ENCODE measurements at regions not wholly inside any gene's neighbourhood (a gene's known extent, or its start where the extent isn't known, plus 50 kb on each side); places are given as distances from the start of the nearest gene placed in this dataset.
A peak's percentile ranks its signal among the peaks of the same experiment; 100 is the strongest.
"Not testable (repeated sequence)": the region's sequence is repeated elsewhere in the genome, so short reads cannot be mapped to it uniquely, and the experiment has no call there.

DNA sequence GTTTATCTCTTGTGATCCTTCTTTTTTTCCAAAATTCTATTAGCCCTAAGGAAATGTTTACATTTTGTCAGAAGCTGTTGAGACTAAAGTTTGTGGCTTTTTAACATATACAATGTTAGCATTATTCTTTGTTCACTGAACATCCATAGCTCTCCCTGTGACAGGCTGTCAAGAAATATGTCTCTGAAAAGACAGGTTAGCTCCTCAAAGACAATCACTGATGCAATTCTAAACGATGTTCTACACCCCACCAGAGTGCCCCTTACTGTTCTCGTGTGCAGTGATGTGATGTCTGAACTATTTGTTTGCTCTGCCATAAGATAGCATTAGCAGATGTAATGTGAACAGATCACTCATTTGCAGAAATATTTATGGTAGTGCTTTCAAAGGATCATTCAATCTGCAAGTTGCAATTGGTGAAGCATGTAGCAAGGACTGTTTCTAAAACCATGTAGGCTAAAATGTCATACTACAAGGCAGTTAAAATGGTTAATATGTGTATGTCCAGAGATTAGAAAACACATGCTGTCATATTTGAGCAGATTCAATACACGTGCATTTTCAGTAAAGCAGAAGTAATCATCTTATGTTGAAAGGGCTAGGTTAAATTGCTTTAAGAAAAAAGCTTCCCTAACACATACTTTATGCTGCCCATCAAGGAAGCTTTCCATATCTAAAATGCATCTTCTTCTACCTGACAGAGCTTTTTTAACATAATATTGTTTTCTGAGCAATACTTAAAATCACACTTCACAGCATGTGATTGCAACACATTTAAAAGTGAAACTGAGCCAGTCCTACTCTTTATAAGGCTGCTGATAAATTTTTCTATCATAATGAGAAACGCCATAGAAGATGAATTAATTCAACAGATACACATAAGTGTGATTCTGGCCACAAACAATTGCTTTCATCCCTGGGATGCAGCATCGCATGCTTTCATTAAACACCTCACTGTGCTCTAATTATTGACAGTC lies 285.7 kb upstream of the UBE2E3 start:
- no peak for DNase-seq

DNA sequence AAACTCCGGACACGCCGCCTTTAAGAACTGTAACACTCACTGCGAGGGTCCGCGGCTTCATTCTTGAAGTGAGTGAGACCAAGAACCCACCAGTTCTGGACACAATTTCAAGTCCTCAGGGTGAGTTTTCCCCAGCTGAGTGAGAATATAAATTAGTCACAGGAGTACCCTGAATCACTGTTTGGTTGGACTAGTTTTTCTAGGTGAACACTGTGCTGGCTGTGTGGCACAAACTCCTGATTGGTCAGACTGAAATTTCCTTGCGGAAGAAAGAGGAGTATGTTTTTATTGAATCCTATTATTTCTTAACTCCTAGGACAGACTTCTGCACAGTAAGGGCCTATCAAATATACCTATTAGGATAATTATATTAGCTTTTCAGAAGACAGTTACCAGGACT lies 288.1 kb upstream of the UBE2E3 start:
- no peak for DNase-seq

DNA sequence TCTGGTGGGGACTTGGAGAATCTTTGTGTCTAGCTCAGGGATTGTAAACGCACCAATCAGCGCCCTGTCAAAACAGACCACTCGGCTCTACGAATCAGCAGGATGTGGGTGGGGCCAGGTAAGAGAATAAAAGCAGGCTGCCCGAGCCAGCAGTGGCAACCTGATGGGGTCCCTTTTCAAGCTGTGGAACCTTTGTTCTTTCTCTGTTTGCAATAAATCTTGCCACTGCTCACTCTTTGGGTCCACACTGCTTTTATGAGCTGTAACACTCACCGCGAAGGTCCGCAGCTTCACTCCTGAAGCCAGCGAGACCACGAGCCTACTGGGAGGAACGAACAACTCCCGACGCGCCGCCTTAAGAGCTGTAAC lies 288.6 kb upstream of the UBE2E3 start:
- DNase-seq = not testable (repeated sequence)

DNA sequence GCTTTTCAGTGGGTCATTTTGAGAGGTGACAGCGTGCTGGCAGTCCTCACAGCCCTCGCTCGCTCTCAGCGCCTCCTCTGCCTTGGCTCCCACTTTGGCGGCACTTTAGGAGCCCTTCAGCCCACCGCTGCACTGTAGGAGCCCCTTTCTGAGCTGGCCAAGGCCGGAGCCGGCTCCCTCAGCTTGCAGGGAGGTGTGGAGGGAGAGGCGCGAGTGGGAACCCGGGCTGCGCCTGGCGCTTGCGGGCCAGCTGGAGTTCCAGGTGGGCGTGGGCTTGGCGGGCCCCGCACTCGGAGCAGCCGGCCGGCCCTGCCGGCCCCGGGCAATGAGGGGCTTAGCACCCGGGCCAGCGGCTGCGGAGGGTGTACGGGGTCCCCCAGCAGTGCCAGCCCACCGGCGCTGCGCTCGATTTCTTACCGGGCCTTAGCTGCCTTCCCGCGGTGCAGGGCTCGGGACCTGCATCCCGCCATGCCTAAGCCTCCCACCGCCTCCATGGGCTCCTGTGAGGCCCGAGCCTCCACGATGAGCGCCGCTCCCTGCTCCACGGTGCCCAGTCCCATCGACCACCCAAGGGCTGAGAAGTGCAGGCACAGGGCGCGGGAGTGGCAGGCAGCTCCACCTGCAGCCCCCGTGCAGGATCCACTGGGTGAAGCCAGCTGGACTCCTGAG lies 289.1 kb upstream of the UBE2E3 start:
- not testable (repeated sequence) for DNase-seq

DNA sequence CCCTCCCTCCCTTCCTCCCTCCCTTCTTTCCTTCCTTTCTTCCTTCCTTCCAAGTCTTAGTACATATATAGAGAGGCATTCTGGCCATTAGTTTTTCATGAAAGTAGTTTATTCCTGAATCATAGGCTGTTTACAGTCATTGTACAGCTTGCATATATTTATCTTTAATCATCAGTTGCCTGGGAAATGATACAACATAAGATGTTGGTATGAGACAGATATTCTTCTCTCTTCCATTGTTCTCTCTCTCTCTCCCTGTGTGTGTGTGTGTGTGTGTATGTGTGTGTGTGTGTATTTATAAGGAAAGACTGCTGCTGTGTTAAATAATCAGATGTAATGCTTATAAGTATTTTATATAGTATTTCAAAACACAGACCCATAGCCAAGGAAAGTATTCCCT lies 289.8 kb upstream of the UBE2E3 start:
- DNase-seq = no peak

- no peak for DNase-seq
Observed at GRCh38 chr2:180682871-180683270, 297.5 kb upstream of the UBE2E3 start.

GRCh38 chr2:180679693-180680092 lies 300.7 kb upstream of the UBE2E3 start:
- peak; percentile 17 for DNase-seq

DNA sequence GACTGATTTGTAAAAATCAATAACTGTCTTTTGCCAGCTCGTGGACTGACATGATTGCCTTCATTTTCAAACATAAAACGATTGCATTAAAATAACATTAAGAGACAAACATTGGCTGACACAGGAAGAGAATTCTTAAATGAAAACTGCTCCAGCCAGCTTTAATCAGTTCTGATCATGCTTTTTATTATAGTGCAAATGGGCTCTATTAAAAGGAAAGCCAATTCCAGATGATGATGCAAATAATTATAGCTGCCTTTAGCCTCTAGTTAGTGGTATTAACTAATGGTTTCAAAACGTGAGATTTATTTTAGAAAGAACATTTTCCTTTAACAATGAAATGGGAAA lies 301.8 kb upstream of the UBE2E3 start:
- no peak for DNase-seq

DNA sequence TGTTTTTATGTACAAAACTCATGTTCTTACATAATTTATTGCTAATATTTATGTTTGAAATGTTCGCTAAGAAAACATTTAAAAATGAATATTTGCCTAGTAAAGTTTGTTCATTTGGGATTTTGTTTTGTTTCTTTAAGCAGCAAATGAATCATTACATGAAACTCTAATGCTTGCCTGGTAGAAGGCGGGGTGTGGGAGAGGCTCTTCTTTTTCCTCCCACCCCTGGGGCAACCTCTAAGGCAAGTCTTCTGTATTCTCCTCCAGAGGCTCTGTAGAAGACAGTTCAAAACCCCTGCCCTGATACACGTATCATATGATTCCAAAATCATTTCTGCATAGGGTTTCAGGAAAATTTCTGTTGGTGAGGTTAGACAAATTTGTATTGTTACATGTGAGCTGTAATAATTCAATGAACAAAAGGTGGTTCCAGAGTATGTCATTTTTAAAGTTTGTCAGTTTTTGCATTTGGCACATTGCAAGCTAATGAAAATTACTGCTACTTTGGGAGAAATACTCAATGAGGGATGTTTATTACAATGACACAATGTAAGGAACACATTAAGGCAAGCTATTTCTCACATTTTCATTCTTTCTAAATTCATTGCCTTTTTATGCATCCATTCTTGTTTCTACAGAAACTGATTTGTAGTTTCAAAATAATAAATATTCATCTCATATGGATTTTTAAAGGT lies 302.3 kb upstream of the UBE2E3 start:
- DNase-seq = no peak

- no peak for DNase-seq
Observed at GRCh38 chr2:180677200-180677599, 303.2 kb upstream of the UBE2E3 start.

DNA sequence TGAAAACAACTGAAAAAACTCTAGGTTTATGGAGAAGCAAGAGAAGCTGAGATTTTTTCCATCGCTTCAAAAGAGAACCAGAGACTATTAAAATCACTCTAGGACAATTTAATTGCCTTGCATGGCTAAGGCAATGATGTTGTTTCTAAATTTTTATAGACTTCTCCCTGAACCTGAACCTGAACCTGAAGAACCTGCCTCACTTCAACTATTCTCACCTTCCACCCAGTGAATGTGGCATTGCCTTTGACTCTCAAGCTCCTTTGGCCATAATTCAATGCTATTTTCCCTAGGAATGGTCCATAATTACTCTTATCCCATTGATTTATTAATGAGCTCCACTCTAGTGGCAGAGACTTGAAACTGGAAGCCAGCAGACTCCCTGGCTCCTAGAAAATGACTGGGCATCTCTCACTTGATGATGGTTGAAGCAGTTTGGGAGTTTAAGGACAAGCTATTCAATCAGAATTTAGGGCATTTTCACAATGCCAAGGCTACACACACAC lies 303.8 kb upstream of the UBE2E3 start:
- no peak for DNase-seq

DNA sequence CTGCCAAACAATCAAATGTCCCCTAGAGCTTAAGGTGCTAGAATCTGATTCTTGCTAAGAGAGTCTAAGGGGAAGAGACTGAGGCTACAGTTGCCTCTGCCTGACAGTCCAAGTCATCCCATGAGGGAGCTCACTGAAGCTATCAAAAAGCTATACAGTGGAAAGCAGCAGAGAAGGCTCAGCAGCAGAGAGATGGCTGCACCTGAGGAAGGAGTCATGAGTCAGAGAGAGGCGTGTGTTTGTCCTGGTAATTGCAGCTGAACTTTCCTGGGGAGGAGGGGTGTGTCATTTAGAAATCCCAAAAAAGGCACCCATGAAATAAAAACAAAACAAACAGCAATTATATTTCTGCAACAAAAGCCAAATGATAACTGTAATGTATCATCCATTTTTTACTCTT lies 305.2 kb upstream of the UBE2E3 start:
- DNase-seq = no peak

DNA sequence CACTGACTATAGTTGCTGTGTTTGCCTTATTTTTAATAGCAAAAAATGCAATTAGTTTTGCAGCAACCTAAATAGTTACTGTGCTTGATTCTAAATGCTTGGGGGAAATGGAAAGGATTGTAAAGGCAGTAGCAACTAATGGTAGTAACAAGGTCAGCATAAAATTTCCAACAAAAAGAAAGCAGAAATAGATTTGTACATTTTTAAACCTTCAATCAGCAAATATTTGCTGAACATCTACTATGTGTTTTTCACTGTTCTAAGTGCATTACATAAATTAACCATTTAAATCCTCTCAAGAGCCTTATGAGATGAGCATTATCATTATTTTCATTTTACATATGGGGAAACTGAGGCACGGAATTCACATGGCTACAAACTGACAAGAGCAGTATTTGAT lies 308.0 kb upstream of the UBE2E3 start:
- no peak for DNase-seq

DNA sequence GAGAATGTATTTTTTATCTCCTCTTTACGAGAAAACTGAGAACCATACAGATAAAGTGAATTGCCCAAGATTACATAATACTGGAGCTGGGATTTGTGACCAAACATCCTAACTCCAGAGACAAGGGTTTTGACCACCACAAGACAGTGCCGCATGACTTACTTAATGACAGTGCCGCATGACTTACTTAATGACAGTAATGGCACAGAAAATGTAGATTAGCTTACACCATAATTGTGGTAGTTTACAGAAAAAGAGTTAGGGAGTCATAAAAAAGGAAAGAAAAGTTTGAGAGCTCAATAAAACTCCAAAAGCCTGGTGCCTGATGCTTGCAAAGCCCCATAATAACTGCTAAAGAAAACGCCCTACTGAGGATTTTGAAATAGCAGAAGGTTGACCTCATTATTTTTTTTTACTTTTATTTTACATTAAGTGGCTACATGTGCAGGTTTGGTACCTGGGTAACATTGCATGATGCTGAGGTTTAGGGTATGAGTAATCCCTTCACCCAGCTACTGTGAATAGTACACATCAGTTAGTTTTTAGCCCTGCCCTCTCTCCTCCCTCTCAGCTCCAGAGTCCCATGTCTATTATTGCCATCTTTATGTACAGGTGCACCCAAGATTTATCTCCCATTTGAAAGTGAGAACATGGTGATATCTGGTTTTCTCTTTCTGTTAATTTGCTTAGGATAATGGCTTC lies 310.0 kb upstream of the UBE2E3 start:
- DNase-seq = no peak

- no peak for DNase-seq
Observed at GRCh38 chr2:180669016-180669415, 311.4 kb upstream of the UBE2E3 start.

DNA sequence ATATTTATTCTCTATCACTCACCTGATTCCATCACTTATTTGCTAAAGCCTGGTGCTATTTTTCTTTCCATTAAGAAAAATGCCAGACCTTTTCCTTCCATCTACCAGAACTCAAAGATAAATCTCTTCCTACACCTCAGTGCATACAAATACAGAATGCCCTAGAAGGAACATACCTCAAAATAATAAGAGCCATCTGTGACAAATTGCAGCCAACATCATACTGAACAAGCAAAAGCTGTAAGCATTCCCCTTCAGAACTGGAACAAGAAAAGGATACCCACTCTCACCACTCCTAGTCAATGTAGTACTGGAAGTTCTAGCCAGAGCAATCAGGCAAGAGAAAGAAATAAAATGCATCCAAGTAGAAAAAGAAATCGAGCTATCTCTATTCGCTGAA lies 315.9 kb upstream of the UBE2E3 start:
- DNase-seq = no peak

- no peak for DNase-seq
Observed at GRCh38 chr2:180662941-180663471, 317.4 kb upstream of the UBE2E3 start.

- no peak for DNase-seq
Observed at GRCh38 chr2:180662521-180662920, 317.9 kb upstream of the UBE2E3 start.

GRCh38 chr2:180661686-180662030 lies 318.7 kb upstream of the UBE2E3 start:
- DNase-seq = no peak

- no peak for DNase-seq
Observed at GRCh38 chr2:180660881-180661685, 319.3 kb upstream of the UBE2E3 start.

GRCh38 chr2:180660207-180660606 lies 320.2 kb upstream of the UBE2E3 start:
- DNase-seq = no peak

GRCh38 chr2:180657054-180657453 lies 323.4 kb upstream of the UBE2E3 start:
- no peak for DNase-seq

Data from NCI-H82 (cell line).